NCI-H146 treated with DMSO at 0.1 percent for 48 hours (cell line): ENCODE measurements at regions not wholly inside any gene's neighbourhood (a gene's known extent, or its start where the extent isn't known, plus 50 kb on each side); places are given as distances from the start of the nearest gene placed in this dataset.
"Not testable (repeated sequence)": the region's sequence is repeated elsewhere in the genome, so short reads cannot be mapped to it uniquely, and the experiment has no call there.

ENCODE experiments used
- DNase-seq: peaks from one replicate; lab custom pipeline; 2025; ENCODE audit not compliant: unreplicated experiment; lab: John Stamatoyannopoulos, UW

DNA sequence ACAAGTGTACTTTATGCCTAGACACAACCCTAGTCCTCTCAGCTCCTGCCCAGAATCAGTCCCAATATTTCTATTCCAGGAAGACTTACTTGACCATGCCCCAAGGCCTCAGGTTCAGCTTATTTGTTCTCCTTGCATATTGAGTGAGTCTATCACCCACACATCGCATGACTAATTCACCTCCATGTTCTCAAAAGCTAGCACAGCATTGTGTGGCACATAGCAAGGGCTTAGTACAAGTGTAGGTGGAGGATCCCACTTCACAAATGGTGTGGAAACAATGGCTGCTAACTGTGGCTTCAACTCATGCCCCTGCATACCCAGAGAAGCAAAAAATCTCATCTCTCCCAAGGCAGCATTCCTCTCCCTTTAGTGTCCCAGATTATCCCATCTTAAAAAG, 602.6 kb upstream of the API5 start:
- DNase-seq: no peak

DNA sequence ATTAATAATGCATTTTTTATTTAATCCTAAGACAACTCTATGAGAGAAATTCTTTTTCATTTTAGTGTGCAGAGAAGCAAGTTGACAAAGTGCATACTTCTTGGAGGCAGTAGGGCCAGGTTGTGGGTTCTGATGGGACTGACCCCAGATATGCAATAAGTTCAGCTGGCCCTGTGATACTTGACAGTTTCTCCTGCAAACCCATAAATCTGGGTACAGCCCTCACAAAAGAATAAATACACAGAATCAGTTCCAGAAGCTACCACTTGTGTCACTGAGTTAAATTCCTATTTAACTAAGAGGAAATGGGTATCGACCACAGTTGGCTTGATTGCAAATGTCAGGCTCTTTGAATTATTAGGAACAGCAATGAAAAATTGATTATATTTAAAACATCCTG, 598.5 kb upstream of the API5 start:
- no peak for DNase-seq

DNA sequence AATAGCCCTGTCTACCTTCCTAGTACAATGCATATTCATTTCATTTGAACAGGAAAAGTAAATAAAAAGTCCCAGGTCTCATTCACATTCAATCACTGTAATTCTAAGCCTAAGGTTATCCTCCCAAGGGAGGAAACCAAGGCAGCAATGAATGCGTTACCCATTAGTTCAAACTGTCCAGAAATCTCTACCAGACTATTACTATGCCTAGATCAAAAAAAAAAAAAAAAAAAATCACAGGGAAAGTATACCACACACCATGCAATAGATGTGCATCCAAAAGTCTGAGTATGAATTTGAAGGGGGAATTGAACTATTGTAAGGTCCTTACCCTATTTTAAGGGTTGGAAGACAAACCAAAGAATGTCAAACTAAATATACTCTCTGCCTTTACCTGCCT, 598.0 kb upstream of the API5 start:
- no peak for DNase-seq

GRCh38 chr11:42720716-42721563, 590.9 kb upstream of the API5 start:
- no peak for DNase-seq

- DNase-seq: no peak
Observed at GRCh38 chr11:42727879-42728278, 583.9 kb upstream of the API5 start.

- DNase-seq: no peak
Observed at GRCh38 chr11:42762348-42762747, 549.4 kb upstream of the API5 start.

GRCh38 chr11:42764936-42765335, 546.9 kb upstream of the API5 start:
- no peak for DNase-seq

GRCh38 chr11:42768576-42768975, 543.2 kb upstream of the API5 start:
- DNase-seq: no peak

- no peak for DNase-seq
Observed at GRCh38 chr11:42770444-42771065, 541.2 kb upstream of the API5 start.

- DNase-seq: no peak
Observed at GRCh38 chr11:42772886-42773285, 538.9 kb upstream of the API5 start.

DNA sequence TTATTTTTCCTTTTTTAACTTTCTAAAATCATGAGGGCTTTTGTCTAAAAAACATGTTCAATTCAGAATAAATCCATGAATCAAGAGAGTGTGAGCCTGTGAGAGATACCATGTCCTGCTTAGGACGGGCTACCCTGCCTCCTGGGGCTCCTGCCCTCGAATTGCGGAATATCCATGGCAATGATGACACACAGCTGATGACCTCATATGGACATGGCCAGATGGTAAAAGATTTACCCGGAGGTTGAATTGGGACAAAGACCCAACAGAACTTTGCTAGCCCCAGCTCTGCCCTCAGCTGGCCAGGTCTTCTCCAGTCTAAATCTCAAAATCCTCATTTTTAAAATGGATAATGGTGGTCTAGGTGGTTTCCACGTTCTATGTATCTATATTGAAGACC, 538.1 kb upstream of the API5 start:
- DNase-seq: no peak

GRCh38 chr11:42774567-42774966, 537.2 kb upstream of the API5 start:
- DNase-seq: no peak

DNA sequence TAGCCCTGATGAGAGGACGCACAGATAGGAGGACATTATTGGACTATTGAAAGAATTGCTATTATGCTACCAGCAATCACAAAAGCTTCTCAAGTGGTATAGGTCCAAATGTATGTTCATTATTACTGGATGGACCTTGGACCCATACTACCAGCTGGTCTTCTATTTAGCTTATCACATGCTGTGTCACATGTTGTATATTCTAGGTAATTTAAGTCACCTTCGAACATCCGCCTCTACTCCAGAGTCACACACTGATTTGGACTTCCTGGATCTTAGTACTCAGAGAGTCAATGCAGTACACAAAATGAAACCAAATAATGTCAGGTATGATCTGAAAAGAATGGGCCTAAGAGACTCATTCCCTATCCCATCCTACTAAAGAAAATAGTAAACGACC, 534.0 kb upstream of the API5 start:
- DNase-seq: no peak

- no peak for DNase-seq
Observed at GRCh38 chr11:42778193-42778592, 533.6 kb upstream of the API5 start.

GRCh38 chr11:42779555-42779954, 532.2 kb upstream of the API5 start:
- no peak for DNase-seq

- no peak for DNase-seq
Observed at GRCh38 chr11:42786981-42787380, 524.8 kb upstream of the API5 start.

DNA sequence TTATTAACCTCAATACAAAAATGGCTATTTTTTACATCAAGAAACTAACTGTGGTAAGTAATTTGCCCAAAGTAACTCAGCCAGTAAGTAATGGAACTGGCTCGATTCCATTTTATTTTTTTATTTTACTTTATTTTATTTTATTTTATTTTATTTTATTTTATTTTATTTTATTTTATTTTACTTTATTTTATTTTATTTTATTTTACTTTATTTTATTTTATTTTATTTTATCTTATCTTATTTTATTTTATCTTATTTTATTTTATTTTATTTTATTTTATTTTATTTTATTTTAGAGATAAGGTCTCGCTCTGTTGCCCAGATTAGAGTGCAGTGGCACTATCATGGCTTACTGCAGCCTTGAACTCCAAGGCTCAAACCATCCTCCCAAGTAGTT, 516.3 kb upstream of the API5 start:
- not testable (repeated sequence) for DNase-seq

- no peak for DNase-seq
Observed at GRCh38 chr11:42800041-42800440, 511.8 kb upstream of the API5 start.

- no peak for DNase-seq
Observed at GRCh38 chr11:42802201-42802899, 509.4 kb upstream of the API5 start.

- DNase-seq: no peak
Observed at GRCh38 chr11:42806191-42806590, 505.6 kb upstream of the API5 start.

DNA sequence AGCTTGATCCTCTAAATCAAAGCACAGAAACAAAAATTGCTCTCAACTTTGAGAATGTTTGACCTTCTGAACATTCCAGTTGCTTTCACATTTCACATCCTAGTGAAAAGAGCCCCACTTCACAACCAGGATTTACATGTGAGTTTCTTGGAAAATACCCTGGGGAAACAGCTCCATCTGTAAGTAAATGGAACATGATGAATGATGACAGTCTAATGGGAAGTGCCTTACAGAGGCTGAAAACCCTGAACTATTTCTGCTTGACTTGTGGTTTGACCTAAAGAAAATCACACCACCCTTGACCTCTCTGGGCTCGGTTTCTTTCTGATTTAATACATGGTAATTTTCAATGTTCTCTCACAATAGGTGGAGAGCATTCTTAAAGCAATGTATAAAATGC, 499.4 kb upstream of the API5 start:
- DNase-seq: no peak

- no peak for DNase-seq
Observed at GRCh38 chr11:42812960-42813359, 498.8 kb upstream of the API5 start.
